Neural progenitor cell (in vitro differentiated cells): ENCODE measurements at regions not wholly inside any gene's neighbourhood (a gene's known extent, or its start where the extent isn't known, plus 50 kb on each side); places are given as distances from the start of the nearest gene placed in this dataset.

Source experiments
- DNase-seq: peaks from one replicate; pipeline ENCODE4 v3.0.0-alpha.2; 2016; ENCODE audit warnings: low spot score
- H2AFZ ChIP-seq: fragments of 200-600 bp; sonication (generic); replicated peaks from 2 replicates; pipeline ENCODE4 v1.6.1; 2016; ENCODE audit warnings: antibody characterized with exemption
- H3F3A ChIP-seq: fragments of 200-600 bp; sonication (generic); 2 replicates; pipeline ENCODE4 v1.6.1; 2016; ENCODE audit warnings: antibody characterized with exemption, low read depth
- H3K27ac ChIP-seq: fragments of 200-600 bp; sonication (generic); 2 replicates; pipeline ENCODE4 v1.5.1; 2016; ENCODE audit warnings: mild to moderate bottlenecking
- H3K27me3 ChIP-seq: fragments of 200-600 bp; sonication (generic); 2 replicates; pipeline ENCODE4 v1.6.1; 2016; ENCODE audit warnings: mild to moderate bottlenecking, moderate library complexity
- H3K36me3 ChIP-seq: fragments of 200-600 bp; sonication (generic); 2 replicates; pipeline ENCODE4 v1.5.1; 2016
- H3K4me1 ChIP-seq: fragments of 200-600 bp; sonication (generic); 2 replicates; pipeline ENCODE4 v1.6.1; 2016; ENCODE audit warnings: mixed run types
- H3K4me2 ChIP-seq: fragments of 200-600 bp; sonication (generic); 2 replicates; pipeline ENCODE4 v1.6.1; 2016
- H3K4me3 ChIP-seq: fragments of 200-600 bp; sonication (generic); 2 replicates; pipeline ENCODE4 v1.5.1; 2016
- H3K79me2 ChIP-seq: fragments of 200-600 bp; sonication (generic); 2 replicates; pipeline ENCODE4 v1.6.1; 2016; ENCODE audit warnings: low read depth
- H3K9ac ChIP-seq: fragments of 200-600 bp; sonication (generic); 2 replicates; pipeline ENCODE4 v1.6.1; 2016
- H3K9me3 ChIP-seq: fragments of 200-600 bp; sonication (generic); 2 replicates; pipeline ENCODE4 v1.5.1; 2016; ENCODE audit warnings: low read depth
- H4K20me1 ChIP-seq: fragments of 200-600 bp; sonication (generic); 2 replicates; pipeline ENCODE4 v1.6.1; 2016; ENCODE audit warnings: low read depth
- H3K27ac Mint-ChIP-seq: 3 replicates; pipeline ENCODE4 v1.8.0; 2021; ENCODE audit warnings: mixed read lengths
- H3K27me3 Mint-ChIP-seq: 2 replicates; pipeline ENCODE4 v1.8.0; 2022; ENCODE audit warnings: low read depth, mild to moderate bottlenecking, inconsistent platforms, moderate library complexity, mixed read lengths; ENCODE audit not compliant: insufficient read depth
- H3K36me3 Mint-ChIP-seq: 3 replicates; pipeline ENCODE4 v1.8.0; 2021; ENCODE audit warnings: mixed read lengths
- H3K4me1 Mint-ChIP-seq: 3 replicates; pipeline ENCODE4 v1.8.0; 2021; ENCODE audit warnings: mixed read lengths
- H3K4me3 Mint-ChIP-seq: 3 replicates; pipeline ENCODE4 v1.8.0; 2021; ENCODE audit warnings: mild to moderate bottlenecking, moderate library complexity, mixed read lengths
- H3K9me3 Mint-ChIP-seq: 3 replicates; pipeline ENCODE4 v1.8.0; 2020; ENCODE audit warnings: mixed read lengths
- EZH2 ChIP-seq: fragments of 200-600 bp; sonication (generic); IDR thresholded peaks from 2 replicates; pipeline ENCODE4 v1.6.1; 2017; ENCODE audit warnings: antibody characterized with exemption, mild to moderate bottlenecking, moderate library complexity
- EZH2phosphoT487 ChIP-seq: fragments of 200-600 bp; sonication (generic); IDR thresholded peaks from 2 replicates; pipeline ENCODE4 v1.6.1; 2017; ENCODE audit warnings: antibody characterized with exemption
- TF ChIP-seq, protein P1 (sequence below): fragments of 200-600 bp; sonication (generic); IDR thresholded peaks from 2 replicates; pipeline ENCODE4 v1.5.1; 2017; ENCODE audit warnings: antibody characterized with exemption, mild to moderate bottlenecking

DNA sequence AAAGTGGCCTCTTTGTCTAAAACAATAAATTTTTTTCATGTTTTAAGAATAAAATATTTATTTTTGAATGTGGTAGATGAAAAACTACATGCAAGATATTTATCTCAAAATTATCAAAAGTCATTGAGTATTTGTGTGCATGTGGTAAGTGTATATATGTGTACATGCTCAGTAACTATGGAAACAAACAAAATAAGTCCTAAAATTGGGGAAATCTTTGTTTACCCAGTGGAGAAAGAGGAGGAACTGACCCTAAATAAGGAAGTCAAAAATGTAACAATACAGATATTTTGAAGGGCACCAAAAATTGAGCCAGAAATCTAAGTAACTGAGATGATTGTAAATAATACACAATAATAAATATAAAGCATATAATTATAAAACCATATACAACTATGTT, 639.2 kb downstream of the MAFB start:
- no peaks in the 10 kb centered on the region for H4K20me1 ChIP-seq
- Mint-ChIP-seq H3K27ac (no peak overlapping the region), H3K4me3 (no peak overlapping the region), H3K4me1 (no peaks in the 10 kb centered on the region), H3K36me3 (no peaks in the 10 kb centered on the region), H3K9me3 (no peaks in the 10 kb centered on the region), H3K27me3 (no peaks in the 10 kb centered on the region)
- TF ChIP-seq EZH2phosphoT487 (no peak), EZH2 (no peak)
- TF ChIP-seq, protein P1, sequence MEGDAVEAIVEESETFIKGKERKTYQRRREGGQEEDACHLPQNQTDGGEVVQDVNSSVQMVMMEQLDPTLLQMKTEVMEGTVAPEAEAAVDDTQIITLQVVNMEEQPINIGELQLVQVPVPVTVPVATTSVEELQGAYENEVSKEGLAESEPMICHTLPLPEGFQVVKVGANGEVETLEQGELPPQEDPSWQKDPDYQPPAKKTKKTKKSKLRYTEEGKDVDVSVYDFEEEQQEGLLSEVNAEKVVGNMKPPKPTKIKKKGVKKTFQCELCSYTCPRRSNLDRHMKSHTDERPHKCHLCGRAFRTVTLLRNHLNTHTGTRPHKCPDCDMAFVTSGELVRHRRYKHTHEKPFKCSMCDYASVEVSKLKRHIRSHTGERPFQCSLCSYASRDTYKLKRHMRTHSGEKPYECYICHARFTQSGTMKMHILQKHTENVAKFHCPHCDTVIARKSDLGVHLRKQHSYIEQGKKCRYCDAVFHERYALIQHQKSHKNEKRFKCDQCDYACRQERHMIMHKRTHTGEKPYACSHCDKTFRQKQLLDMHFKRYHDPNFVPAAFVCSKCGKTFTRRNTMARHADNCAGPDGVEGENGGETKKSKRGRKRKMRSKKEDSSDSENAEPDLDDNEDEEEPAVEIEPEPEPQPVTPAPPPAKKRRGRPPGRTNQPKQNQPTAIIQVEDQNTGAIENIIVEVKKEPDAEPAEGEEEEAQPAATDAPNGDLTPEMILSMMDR = no peak
- no peaks in the 10 kb centered on the region for H3K27me3 ChIP-seq
- no peak overlapping the region for H3K27ac ChIP-seq
- no peaks in the 10 kb centered on the region for H3K79me2 ChIP-seq
- H3K4me1 ChIP-seq = no peaks in the 10 kb centered on the region
- H3K4me3 ChIP-seq = no peak overlapping the region
- no peak overlapping the region for H2AFZ ChIP-seq
- no peak overlapping the region for H3K9ac ChIP-seq
- DNase-seq = no peak
- no peak overlapping the region for H3K4me2 ChIP-seq
- H3K9me3 ChIP-seq = no peaks in the 10 kb centered on the region
- H3F3A ChIP-seq = no peaks in the 10 kb centered on the region
- H3K36me3 ChIP-seq = no peaks in the 10 kb centered on the region

DNA sequence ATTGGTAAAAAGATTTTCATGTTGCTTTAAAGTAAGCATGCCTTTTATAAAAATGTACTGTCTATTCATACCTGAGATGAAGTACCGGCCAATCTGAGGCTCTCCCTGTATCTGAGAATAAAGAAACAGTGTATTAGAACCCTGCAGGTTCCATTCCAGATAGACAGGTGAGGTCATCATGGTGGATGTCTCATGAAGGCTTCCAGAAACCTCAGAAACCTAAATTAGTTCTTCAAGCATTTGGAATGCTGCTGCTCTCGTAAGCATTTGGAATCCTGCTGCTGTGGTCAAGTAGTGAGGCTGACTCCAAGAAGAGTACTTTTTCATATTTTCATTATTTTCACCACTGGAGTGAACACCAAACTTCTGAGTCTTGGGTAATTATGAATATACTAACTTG, 642.3 kb downstream of the MAFB start:
- H3K4me2 ChIP-seq = no peak overlapping the region
- no peak overlapping the region for H3K4me3 Mint-ChIP-seq
- H3K4me1 Mint-ChIP-seq = no peaks in the 10 kb centered on the region
- H3K9me3 Mint-ChIP-seq = no peaks in the 10 kb centered on the region
- no peaks in the 10 kb centered on the region for H3K36me3 ChIP-seq
- no peak overlapping the region for H3K27ac Mint-ChIP-seq
- no peak overlapping the region for H3K27ac ChIP-seq
- H3K9ac ChIP-seq = no peak overlapping the region
- no peaks in the 10 kb centered on the region for H3K4me1 ChIP-seq
- no peaks in the 10 kb centered on the region for H3K79me2 ChIP-seq
- no peak overlapping the region for H2AFZ ChIP-seq
- H3K9me3 ChIP-seq = no peaks in the 10 kb centered on the region
- no peaks in the 10 kb centered on the region for H3K36me3 Mint-ChIP-seq
- no peaks in the 10 kb centered on the region for H3K27me3 ChIP-seq
- no peaks in the 10 kb centered on the region for H4K20me1 ChIP-seq
- no peaks in the 10 kb centered on the region for H3K27me3 Mint-ChIP-seq
- DNase-seq = no peak
- TF ChIP-seq EZH2phosphoT487 (no peak), EZH2 (no peak)
- TF ChIP-seq, protein P1 = no peak
- no peak overlapping the region for H3K4me3 ChIP-seq
- H3F3A ChIP-seq = no peaks in the 10 kb centered on the region

DNA sequence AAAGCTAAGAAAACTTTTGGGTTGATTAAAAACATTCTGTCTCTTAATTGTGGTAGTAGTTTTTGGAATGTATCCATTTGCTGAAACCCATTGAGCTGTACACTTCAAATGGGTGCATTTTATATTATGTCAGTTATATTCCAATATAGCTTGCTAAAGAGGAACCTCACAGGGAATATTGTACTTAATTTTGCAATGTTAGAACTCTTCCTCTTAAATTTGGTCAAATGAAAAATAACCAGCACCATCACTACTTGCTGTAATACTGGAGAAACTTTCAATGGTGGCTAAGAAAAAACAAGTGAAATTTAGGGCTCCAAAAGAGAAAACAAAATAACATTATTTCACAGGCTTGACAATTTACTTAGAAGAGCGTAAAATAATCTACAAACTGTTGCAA, 651.5 kb downstream of the MAFB start:
- TF ChIP-seq, protein P1 = no peak
- TF ChIP-seq EZH2phosphoT487 (no peak), EZH2 (no peak)
- H3K4me3 ChIP-seq = no peak overlapping the region
- no peaks in the 10 kb centered on the region for H3K36me3 ChIP-seq
- no peak overlapping the region for H3K27ac Mint-ChIP-seq
- H3K36me3 Mint-ChIP-seq = no peaks in the 10 kb centered on the region
- H3K4me2 ChIP-seq = no peak overlapping the region
- no peaks in the 10 kb centered on the region for H3K27me3 ChIP-seq
- no peak overlapping the region for H3K9ac ChIP-seq
- H3K27ac ChIP-seq = no peak overlapping the region
- no peaks in the 10 kb centered on the region for H3K27me3 Mint-ChIP-seq
- no peaks in the 10 kb centered on the region for H3K9me3 Mint-ChIP-seq
- no peaks in the 10 kb centered on the region for H3K9me3 ChIP-seq
- H2AFZ ChIP-seq = no peak overlapping the region
- DNase-seq = no peak
- H3K4me3 Mint-ChIP-seq = no peak overlapping the region
- H3K4me1 ChIP-seq = no peaks in the 10 kb centered on the region
- no peaks in the 10 kb centered on the region for H3K79me2 ChIP-seq
- no peaks in the 10 kb centered on the region for H3F3A ChIP-seq
- no peaks in the 10 kb centered on the region for H4K20me1 ChIP-seq
- H3K4me1 Mint-ChIP-seq = no peaks in the 10 kb centered on the region

DNA sequence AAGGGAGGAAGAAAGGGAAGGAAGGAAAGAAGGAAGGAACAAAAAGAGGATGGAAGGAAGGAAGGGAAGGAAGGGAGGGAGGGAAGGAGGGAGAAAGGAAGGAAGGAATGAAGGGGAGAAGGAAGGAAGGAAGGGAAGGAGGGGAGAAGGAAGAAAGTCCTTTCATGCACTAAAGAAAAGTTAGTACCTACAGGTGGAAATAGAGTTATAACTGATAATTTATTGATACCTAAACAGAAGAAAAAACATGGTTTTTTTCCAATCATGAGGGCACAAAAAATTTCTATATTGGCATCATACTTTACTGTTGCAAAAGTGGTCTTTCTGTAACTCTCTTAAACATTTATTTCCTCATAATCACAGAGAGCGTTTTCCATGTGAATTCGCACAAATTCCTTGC, 659.4 kb downstream of the MAFB start:
- H3K79me2 ChIP-seq = no peaks in the 10 kb centered on the region
- no peaks in the 10 kb centered on the region for H3K9me3 ChIP-seq
- no peaks in the 10 kb centered on the region for H3F3A ChIP-seq
- H3K36me3 Mint-ChIP-seq = no peaks in the 10 kb centered on the region
- DNase-seq = no peak
- no peaks in the 10 kb centered on the region for H3K36me3 ChIP-seq
- H3K4me2 ChIP-seq = no peak overlapping the region
- H3K27me3 ChIP-seq = no peaks in the 10 kb centered on the region
- no peak overlapping the region for H3K4me3 Mint-ChIP-seq
- H3K27ac ChIP-seq = no peak overlapping the region
- H3K4me1 Mint-ChIP-seq = no peaks in the 10 kb centered on the region
- no peak overlapping the region for H3K4me3 ChIP-seq
- no peak overlapping the region for H2AFZ ChIP-seq
- no peak overlapping the region for H3K27ac Mint-ChIP-seq
- no peaks in the 10 kb centered on the region for H3K9me3 Mint-ChIP-seq
- no peaks in the 10 kb centered on the region for H3K4me1 ChIP-seq
- no peak for TF ChIP-seq EZH2phosphoT487
- TF ChIP-seq EZH2 = no peak
- TF ChIP-seq, protein P1 = no peak
- no peaks in the 10 kb centered on the region for H4K20me1 ChIP-seq
- H3K27me3 Mint-ChIP-seq = peaks cover 2% of the 10 kb centered on the region
- H3K9ac ChIP-seq = no peak overlapping the region
